ENCODE measurements at regions not wholly inside any gene's neighbourhood (a gene's known extent, or its start where the extent isn't known, plus 50 kb on each side); places are given as distances from the start of the nearest gene placed in this dataset.

DNA sequence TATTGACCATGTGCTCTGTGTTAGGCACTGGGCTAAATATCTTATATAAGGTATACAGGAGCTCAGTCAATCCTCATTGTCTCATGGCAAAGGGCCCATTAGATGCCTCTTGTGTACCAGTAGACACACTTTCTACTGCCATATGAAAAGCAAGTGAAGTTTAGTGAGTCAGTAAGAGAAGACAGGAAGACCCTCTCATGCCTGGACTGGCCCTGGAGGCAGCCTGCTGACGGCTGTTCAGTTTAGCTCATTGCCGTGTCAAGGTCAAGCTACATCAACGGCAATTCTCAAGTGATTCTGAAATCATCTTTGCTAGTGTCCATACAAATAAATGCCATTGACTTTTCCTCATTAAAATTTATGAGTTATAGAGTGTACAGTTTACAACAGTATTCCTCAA is 237.9 kb downstream of the IRX1 start:
- Histone ChIP-seq H3K27me3 (ENCODE audit: insufficient read depth, low read length) (no peaks in the 10 kb centered on the region), H2AK5ac (ENCODE audit: insufficient read length, low read length) (no peak overlapping the region), H3K56ac (ENCODE audit: insufficient read length, low read depth, low read length) (no peak overlapping the region), H2BK15ac (ENCODE audit: low read depth, low read length) (no peak overlapping the region), H4K91ac (ENCODE audit: insufficient read length, low read depth, low read length) (no peak overlapping the region), H3K79me1 (ENCODE audit: insufficient read depth, low read depth, low read length, poor library complexity, severe bottlenecking) (no peaks in the 10 kb centered on the region), H2BK120ac (ENCODE audit: low read depth, low read length, poor library complexity, severe bottlenecking) (no peak overlapping the region), H3K79me2 (ENCODE audit: insufficient read depth, low read length) (no peaks in the 10 kb centered on the region), H4K20me1 (ENCODE audit: control insufficient read depth, insufficient read depth, insufficient read length) (no peaks in the 10 kb centered on the region), H3T11ph (ENCODE audit: low read length) (no peak overlapping the region), H3K14ac (ENCODE audit: insufficient read depth, low read length) (no peak overlapping the region), H2AFZ (ENCODE audit: low read length) (no peak overlapping the region), H3K4ac (ENCODE audit: low read depth, low read length) (no peak overlapping the region), H2BK12ac (ENCODE audit: insufficient read length, low read depth, low read length) (no peak overlapping the region), H4K5ac (ENCODE audit: insufficient read length, low read depth, low read length) (no peak overlapping the region), H3K4me2 (ENCODE audit: insufficient read depth, insufficient read length, low read length) (no peak overlapping the region), H4K8ac (replicated peaks; ENCODE audit: insufficient read length, low read depth, low read length) (no peak overlapping the region), H3K18ac (ENCODE audit: insufficient read length, low read depth, low read length) (no peak overlapping the region), H3K4me1 (ENCODE audit: insufficient read depth, low read length) (no peaks in the 10 kb centered on the region), H3K9me3 (ENCODE audit: control insufficient read depth, low read depth, low read length) (no peaks in the 10 kb centered on the region), H3K23ac (ENCODE audit: insufficient read length, low read depth, low read length) (no peak overlapping the region), H3K9ac (ENCODE audit: extremely low read depth, insufficient read length, low read length) (no peak overlapping the region), H2BK5ac (ENCODE audit: insufficient read length, low read length) (no peak overlapping the region), H3K27ac (ENCODE audit: insufficient read length, low read depth, low read length) (no peak overlapping the region), H2BK20ac (ENCODE audit: low read depth, low read length, poor library complexity, severe bottlenecking) (no peak overlapping the region), H3K23me2 (ENCODE audit: insufficient read length, low read depth, low read length, poor library complexity, severe bottlenecking) (no peaks in the 10 kb centered on the region)
- Mint-ChIP-seq H3K4me1 (no peaks in the 10 kb centered on the region), H3K27me3 (ENCODE audit: low read depth) (peaks cover 4% of the 10 kb centered on the region), H3K9me3 (peaks cover 3% of the 10 kb centered on the region in 2 experiments; a peak in 1 of 5 replicates), H3K27ac (no peak overlapping the region), H3K4me3 (no peak overlapping the region), H3K36me3 (ENCODE audit: insufficient read depth in 1 of 3, low read depth in 3 of 3) (peaks cover 0 to 5% (median 0%) of the 10 kb centered on the region in 3 experiments; a peak in 1 of 7 replicates)
- WGBS (ENCODE audit: extremely low coverage, insufficient read length, low lambda C conversion rate), result no CpG with 5 or more reads among the region's 3 CpGs
- TF ChIP-seq, protein P1, sequence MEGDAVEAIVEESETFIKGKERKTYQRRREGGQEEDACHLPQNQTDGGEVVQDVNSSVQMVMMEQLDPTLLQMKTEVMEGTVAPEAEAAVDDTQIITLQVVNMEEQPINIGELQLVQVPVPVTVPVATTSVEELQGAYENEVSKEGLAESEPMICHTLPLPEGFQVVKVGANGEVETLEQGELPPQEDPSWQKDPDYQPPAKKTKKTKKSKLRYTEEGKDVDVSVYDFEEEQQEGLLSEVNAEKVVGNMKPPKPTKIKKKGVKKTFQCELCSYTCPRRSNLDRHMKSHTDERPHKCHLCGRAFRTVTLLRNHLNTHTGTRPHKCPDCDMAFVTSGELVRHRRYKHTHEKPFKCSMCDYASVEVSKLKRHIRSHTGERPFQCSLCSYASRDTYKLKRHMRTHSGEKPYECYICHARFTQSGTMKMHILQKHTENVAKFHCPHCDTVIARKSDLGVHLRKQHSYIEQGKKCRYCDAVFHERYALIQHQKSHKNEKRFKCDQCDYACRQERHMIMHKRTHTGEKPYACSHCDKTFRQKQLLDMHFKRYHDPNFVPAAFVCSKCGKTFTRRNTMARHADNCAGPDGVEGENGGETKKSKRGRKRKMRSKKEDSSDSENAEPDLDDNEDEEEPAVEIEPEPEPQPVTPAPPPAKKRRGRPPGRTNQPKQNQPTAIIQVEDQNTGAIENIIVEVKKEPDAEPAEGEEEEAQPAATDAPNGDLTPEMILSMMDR (conservative IDR thresholded peaks at IDR 0.05), result no peak
- no peak for DNase-seq

Data from H9 (cell line).